ENCODE measurements at regions not wholly inside any gene's neighbourhood (a gene's known extent, or its start where the extent isn't known, plus 50 kb on each side); places are given as distances from the start of the nearest gene placed in this dataset.

DNA sequence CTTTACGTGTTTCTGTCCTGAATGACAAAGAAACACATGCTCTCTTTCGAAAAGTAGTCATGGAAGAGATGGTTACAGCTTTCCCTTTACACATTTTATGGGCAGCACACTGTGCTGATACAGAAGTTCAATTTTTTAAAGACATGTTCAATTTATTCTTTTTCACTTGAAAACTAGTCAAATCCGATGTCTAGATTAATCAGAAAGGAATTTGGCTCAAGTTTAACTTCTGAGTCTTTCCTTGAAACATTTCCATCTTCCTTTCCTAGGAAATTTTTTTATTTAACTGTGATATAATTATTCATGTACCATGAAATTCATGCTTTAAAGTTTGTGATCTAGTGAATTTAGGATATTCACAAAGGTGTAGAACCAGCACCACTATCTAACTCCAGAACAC, 360.1 kb downstream of the TNS3 start:
- no peak for DNase-seq (ENCODE audit: low read depth in 2 of 2)

DNA sequence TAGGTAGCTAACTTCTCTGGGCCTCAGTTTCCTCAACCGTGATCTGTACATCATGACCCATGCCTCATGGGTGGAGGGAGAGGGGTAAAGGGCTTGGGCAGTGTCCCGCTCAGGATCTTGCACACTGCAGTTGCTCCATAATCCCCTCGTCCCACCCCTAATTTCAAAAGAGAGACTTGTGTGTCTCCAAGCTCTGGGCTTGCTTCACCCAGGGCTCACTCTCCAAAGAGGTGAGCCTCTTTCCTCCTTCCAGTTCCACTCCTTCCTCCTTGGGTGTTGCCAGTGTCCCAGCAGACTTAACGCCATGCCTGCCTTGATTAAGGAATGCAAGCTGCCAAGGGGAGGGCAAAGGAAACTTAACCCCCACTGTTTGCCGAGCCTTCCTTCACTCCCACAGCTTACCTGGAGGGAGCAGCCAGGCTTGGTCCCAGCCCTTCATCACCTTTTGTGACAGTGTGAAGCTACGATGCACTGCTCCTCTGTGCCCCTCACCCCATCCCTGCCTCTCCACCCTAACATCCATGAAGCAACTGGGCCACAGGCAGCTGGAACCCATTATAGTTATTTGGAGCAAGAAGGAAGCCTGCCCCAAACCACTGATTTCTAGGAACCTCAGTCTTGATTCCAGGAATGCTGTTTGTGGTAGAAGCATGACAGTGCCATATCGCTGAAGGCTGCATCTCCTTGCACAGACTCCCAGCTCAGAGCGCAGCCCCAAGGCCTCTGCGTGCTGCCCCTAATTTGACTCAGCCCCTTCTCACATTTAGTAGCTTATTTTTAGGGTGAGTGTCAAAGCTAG, 363.3 kb downstream of the TNS3 start:
- DNase-seq (ENCODE audit: low read depth in 2 of 2): no peak

DNA sequence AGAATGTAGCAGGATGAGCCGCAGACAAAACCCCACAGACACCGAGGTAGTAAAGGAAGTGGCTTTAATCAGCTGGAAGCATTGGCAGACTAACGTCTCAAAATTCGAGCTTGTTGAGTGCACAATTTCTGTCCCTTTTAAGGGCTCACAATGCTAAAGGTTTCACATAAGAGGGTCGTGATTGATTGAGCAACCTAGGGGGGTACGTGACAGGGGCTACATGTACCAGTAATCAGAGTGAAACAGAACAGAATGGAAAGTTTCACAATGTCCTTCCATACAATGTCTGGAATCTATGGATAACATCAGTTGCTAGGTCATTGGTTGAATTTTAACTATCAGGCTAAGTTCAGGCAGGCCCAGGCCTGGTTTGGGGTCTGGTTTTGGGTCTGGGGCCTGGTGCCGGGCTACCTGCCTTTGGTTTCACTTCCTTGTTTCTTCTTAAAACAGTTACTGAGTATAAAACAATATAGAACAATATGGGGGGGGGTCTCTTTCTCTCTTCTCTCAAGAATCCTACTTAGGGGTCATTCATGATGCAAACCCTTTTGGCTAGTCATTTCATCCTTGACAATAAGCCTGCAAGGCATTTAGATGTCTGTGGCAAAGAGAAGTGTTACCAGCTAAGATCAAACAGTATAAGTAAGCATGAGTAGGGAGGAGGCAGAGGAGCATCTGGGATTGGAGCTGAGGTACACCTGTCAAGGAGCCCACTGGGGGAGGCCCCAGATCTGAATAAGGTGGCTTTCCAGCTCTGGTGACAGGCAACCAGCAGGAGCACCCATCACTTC, 364.1 kb downstream of the TNS3 start:
- DNase-seq (ENCODE audit: low read depth in 2 of 2): no peak

DNA sequence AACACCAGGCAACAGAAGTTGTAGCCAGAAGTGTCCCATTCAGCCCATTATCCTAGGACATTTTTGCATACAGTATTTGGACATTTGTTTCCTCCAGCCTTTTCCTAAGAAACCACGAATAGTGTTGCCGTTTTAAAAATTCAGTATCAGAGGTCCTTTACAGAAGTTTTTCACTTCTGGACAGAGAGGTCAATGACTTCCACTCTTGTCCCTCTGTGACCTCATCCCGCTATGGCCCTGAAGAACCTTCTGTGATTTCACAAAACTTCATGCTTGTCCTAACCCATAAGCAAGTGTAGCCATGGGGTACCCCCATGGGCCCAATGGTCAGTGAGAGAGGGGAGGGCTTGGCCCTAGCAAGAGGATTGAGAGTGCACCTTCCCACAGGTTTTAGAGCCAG, 364.8 kb downstream of the TNS3 start:
- no peak for DNase-seq (ENCODE audit: low read depth in 2 of 2)

DNA sequence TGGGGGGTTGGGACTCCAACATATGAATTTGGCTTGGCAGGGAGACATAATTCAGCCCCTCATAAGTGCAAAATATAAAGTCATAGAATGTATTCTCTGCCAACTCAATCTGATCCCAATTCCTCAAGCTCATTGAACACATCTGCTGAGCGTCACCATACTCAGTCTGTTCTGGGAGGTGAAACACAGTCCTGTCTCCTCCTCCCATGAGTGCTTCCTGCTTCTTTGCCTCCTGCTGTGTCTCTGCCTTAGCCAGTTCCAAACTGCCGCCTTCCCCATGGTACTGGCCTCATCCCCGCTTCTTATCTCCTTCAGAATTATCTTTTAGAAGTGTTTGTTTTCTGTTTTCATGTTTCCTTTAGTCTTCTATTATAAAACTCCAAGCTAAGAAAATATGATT, 365.5 kb downstream of the TNS3 start:
- DNase-seq (ENCODE audit: low read depth in 2 of 2): no peak

DNA sequence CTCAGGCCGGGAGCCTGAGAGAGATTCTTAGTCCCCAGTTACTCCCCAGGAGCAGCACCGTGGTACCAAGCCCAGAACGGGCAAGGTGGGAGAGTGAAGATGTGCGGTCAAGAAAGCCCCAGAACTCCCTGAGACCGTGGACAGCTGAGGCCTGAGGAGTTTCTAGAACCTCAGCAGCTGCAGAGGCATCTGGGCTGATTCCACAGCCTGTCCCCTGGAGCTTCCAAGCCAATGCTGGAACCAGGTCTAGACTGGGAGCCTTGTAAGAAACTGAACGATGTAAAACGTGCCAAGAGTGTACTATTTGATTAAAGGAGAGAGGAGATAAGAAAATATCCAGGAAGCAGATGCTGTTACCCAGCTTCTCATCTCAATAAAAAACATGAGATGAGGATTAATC, 366.3 kb downstream of the TNS3 start:
- DNase-seq (ENCODE audit: low read depth in 2 of 2): no peak

DNA sequence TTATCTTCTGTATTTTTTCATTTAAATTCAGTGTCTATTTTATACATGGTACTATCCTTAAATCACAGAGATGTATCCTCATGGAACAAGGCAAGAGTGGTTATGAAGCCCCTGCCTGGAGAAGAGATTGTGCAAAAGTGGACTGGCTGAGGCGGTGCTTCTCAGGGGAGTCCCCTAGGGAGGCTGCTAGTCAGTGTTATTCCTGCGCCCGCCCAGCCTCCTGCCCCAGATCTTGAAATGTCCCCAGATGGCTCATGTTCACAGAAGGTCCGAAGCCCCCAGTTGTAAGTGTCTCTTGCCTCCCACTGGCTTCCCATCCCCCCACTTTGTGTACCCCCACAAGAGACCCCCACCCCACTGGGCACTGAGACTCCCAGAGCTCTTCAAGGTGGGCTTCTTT, 366.9 kb downstream of the TNS3 start:
- DNase-seq (ENCODE audit: low read depth in 2 of 2): no peak

DNA sequence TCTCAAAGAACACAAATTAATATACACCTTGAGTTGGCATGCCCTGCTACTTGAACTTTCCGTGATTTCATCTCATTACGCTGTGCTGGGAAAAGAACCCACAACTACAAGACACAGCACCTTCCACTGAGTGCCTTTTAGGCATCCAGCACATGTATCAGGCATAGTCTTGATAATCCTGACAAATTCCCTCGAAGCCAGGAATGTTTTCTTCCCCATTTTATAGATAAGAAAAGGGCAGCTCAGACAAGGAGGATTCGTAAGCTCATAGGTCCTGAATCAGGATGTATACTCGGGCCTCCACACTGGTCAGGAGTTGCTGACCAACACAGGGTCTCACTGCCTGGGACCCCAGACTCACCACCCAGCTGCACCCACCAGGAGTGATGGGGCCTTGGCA, 368.6 kb downstream of the TNS3 start:
- DNase-seq (ENCODE audit: low read depth in 2 of 2): no peak

DNA sequence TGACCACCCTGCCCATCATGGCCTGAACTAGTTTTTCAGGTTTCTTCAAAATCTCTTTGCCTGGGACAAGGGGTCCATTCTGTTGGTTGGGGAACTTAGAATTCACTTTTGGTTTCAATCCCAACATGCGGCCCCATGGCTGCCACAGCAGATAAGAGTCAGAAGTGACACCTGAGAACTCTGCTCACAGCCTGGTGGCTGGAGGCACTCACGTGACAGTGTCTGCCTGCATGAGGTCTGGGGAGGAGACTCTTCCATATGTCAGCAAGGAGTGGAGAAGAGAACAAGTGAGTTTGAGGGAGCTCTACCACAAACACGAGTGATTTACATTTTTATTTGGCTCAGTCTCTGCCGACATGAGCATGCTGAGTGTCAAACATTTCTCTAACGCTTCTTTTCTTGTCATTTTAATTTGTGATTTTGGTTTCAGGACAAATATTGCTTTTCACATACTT, 370.4 kb downstream of the TNS3 start:
- no peak for DNase-seq (ENCODE audit: low read depth in 2 of 2)

DNA sequence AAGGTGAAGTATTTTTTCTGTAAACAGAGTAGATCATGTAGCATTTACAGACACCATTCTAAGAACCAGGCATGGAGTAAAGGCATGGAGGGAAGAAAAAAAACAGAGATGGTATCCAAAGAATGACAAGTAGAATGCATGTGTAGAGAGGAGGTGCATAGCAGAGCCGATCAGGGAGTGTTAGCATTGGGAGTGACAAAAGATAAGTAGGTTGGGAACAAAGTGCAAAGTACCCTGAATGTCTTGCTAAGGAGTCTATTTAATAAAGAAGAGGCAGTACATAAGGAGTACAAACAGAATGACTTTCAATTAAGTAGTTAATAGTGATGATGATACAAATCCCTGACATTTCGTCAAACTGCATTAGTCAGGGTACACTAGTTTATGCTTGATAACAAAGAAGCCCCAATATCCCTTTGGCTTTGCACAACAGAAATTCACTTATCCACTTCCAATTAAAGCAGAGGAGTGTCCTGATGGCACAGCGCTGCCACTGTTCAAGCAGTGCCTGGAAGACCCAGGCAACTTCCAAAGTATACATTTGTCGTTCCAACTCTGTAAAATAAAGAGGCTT, 371.5 kb downstream of the TNS3 start:
- DNase-seq (ENCODE audit: low read depth in 2 of 2): no peak

DNA sequence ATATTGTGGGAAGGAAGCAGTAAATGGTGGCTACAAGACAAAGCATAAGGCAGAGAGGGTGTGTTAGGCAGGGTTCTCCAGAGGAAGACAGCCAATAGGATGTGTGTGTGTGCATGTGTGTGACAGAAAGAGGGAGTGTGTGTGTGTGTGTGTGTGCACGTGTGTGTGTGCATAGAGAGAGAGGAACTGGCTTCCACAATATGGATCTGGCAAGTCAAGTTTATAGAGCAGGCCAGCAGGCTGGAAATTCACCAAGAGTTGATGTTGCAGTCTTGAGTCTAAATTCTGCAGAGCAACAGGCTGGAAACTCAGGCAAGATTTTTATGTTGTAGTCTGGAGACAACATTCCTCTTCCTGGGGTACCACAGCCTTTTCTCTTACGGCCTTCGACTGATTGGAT, 374.0 kb downstream of the TNS3 start:
- DNase-seq (ENCODE audit: low read depth in 2 of 2): no peak

DNA sequence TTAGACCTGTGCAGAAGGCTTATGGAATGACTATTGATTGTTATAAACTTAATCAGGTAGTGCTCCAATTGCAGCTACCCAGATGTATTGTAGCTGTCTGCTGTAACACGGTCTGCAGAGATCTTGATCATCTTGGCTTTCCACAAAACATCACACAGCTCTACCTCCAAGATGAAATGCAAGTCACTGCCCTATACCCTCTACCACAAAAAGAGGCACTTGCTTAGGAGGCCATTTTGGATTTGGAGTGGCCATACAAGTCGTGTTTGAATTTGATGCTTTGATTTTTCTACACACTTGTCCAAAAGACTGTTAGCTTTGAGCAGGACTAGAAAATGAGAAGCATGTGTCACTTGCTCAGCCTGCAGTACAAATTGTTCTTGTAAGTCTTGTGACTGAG, 377.2 kb downstream of the TNS3 start:
- no peak for DNase-seq (ENCODE audit: low read depth in 2 of 2)

DNA sequence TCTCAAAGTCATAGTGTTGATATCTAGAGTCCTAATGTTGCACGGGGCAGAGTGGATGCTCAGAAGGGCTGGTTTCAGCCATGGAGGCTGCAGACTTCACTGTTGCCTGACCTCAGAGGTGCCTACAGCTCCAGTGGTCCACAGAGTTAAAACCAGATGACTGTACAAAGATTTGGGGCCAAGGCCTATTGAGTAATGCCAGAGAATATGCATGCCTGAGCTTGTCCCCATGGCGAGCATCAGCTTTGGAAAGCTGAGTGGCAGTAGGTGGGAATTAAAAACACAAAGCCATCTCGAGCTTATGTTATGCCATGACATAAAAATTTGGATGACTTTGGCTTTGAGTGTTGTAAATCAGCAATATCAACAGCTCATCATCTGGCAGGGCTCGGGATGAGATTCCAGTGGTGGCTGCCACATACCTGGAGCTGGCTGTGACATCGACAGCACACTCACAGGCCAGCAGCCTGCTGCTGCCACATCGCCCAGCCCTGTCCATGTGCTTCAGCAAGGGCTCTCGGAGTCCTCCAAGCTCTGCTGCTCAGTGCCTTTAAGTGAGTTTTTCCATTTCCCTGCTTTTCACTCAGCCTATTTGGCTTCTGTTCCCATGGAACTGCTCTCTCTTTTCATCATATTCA, 379.6 kb downstream of the TNS3 start:
- DNase-seq (ENCODE audit: low read depth in 2 of 2): no peak

DNA sequence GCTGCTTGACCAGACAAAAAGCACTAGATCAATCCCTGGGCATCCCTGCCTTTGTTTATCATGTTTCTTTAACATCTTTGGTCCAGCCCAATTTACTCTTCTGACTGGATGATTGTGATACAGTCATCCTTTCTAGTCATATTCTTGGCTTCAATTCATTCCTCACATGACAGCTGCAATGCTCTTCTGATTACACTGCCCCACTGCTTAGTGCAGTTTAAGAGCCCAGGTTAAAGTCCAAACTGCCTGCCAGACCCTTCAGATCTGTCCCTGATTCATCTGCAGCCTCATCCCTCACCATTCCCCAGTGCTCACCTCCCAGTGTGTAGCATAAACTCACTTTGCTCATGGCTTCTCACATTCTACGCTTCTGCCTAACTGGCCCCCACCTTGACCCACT, 383.8 kb downstream of the TNS3 start:
- no peak for DNase-seq (ENCODE audit: low read depth in 2 of 2)

DNA sequence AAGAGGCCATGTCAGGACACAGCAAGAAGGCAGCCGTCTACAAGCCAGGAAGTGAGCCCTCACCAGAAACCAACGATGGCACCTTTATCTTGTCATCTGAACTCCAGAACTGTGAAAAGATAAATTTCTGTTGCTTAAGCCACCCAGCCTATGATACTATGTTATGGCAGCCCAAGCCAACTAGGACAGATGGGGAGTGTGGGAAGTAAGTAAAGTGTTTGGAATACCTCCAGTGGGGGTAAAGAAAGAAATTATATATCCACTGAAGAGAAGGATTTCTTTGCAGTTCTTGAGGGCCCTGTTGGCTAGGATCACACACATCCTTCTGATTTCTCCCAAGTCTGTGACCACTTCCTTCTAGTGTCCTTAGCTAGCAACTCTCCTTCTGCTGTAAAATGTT, 384.4 kb downstream of the TNS3 start:
- no peak for DNase-seq (ENCODE audit: low read depth in 2 of 2)

DNA sequence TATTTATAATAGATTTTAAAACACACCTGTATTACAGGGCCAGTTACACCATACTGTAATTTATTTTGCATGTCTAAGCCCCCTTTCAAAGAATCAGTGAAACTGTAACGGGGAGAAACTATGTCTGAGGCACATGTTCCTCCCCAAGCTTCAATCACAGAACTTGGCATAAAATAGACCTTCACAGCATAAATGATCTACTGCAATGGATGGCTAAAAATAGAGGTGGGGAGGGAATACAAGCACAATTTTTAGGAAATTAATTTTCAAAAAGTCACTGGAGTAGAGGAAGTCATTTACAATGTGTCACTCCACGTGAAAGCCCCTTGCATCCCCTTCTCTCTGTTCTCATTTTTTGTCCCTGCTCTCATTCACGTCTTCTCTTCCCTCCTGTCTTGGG, 385.2 kb downstream of the TNS3 start:
- DNase-seq (ENCODE audit: low read depth in 2 of 2): no peak

DNA sequence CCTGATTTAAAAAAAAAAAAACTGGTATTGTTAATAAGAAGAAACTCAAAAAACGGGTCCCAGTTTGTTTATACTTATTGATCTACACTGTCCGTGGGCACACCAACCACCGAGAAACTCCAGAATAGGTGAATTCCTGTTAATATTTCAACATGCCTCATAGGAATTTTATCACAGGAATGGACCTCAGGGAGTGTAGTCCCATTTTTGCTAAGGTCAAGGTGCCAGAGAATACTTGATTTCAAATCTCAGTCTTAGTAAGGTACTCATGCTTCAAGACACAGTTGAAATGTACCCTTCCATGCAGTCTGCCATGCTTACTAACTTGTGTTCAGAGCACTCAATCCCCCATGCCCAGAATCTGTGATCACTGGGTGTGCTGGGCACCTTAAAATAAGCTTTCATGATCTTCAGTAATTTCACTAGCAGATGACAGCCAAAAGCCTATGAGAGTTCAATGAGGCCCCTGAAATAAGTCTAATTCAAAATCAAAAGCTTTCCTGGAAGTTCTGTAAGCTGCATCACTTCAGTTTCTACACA, 385.7 kb downstream of the TNS3 start:
- DNase-seq (ENCODE audit: low read depth in 2 of 2): no peak

DNA sequence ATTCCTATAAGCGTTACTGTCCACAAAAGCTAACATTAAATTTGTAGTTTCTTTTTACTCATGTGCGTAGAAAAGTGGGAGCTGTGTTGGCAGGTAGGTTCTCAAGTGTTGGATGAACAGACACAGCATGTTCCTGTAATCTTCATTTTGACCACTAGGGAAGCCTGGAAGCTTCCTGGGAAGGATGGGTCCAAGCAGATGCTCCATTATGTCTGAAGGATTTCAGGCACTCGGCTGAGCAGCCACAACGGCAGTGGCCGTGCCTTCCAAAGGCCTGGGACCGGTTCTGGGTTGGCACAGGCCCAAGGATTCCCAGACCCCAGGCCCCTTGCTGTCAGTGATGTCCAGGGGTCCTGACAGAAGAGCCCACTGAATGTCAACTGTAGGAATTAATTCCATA, 386.3 kb downstream of the TNS3 start:
- DNase-seq (ENCODE audit: low read depth in 2 of 2): no peak

DNA sequence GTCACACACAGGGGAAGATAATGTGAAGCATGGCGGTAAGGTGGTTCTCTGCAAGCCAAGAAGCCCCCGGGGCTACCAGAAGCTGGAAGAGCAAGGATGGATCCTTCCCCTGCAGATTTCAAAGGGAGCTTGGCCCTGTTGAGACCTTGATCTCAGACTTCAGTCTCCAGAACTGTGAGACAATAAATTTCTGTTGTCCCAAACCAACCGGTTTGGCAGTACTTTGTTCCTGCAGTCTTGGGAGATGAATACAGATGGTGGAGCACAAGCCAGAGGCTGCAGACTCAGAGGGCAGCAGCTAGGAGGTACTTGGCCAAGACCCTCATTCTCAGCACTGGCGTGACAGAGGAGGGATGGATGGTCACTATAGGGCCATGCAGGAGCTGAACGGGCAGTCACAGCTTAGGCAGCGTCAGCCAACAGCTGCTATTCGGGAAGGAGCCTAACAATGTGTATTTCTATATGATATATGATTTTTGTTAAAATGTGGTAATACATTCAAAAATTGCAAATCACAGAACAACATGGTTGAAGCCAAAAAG, 387.3 kb downstream of the TNS3 start:
- DNase-seq (ENCODE audit: low read depth in 2 of 2): no peak

DNA sequence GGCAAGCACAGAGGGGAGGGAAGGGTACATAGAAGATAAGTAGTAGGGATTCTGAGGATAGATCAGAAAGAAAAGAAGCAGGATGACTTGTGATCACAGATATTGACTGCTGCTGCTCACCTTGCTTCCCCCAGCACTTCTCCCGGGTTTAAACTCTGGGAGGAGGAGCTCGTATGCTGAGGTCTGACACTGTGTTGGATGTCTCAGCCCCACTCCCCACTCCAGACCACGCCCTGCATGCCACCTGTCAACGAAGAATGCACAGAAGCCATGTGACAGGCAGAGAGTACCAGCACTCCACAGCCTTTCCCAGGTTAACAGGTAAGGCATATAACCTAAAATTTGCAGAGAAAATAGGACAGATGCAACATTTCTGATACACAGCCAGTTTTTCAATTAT, 388.9 kb downstream of the TNS3 start:
- DNase-seq (ENCODE audit: low read depth in 2 of 2): no peak

DNA sequence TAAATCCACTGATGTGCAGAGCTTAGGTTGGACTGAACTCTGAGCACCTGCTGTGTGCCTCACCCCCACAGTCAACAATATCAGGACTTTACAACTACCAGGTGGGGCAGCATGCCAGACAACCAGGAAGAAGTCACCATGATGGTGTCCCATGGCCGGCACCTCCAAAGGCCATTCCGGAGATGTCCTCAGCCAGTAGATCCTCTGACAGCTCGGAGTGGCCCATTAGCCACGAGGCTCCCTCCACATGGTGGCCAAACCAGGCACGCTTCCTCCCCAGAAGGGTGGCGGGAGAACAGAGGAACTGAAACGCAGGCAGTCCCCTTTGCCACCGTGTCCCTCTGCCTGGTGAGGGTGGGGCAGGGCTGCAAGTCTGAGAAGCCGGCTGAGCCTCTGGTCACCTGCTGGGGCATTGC, 390.0 kb downstream of the TNS3 start:
- DNase-seq (ENCODE audit: low read depth in 2 of 2): no peak

DNA sequence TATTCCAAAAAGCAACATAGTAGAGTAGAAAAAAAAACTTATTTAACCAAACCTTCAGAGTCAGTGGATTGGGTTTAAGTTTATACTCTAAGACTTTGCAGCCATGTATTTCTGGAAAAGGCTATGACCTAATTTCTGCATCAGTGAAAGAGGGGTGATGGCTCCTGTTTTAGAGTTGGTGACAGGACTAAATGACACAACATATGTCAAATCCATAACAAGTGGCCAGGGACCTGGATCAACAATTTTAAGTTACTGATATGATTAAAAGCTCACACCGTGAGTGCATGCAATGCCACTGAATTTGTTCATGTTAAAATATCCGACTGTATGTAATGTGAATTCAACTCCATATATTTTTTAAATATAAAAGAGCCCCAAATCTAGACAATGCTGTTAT, 390.6 kb downstream of the TNS3 start:
- DNase-seq (ENCODE audit: low read depth in 2 of 2): no peak

Data from lung microvascular endothelial cell (primary cell).